ENCODE measurements at regions not wholly inside any gene's neighbourhood (a gene's known extent, or its start where the extent isn't known, plus 50 kb on each side); places are given as distances from the start of the nearest gene placed in this dataset.

DNA sequence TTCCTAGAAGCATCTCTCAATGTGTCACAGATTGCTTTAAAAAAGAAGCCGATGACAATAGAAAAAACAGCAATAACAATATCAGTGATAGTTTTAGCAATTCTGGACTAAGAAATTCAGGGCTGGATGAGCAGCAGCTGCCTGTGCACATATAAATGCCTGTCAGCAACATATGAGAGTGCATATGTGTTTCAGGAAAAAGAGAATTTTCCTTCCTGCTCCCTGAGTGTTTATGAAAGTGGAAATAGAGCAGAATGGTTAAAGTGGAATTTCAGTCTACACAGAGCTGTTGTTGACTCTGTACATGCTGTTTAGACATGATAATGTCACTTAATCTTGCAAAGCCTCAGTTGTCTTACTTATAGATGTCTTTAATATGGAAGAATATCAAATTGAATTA lies 164.4 kb upstream of the PCDH7 start:
- TF ChIP-seq CTCF (IDR thresholded peaks at IDR 0.05) (no peak), POLR2A (IDR thresholded peaks at IDR 0.05) (no peak)
